ENCODE measurements at regions not wholly inside any gene's neighbourhood (a gene's known extent, or its start where the extent isn't known, plus 50 kb on each side); places are given as distances from the start of the nearest gene placed in this dataset.

DNA sequence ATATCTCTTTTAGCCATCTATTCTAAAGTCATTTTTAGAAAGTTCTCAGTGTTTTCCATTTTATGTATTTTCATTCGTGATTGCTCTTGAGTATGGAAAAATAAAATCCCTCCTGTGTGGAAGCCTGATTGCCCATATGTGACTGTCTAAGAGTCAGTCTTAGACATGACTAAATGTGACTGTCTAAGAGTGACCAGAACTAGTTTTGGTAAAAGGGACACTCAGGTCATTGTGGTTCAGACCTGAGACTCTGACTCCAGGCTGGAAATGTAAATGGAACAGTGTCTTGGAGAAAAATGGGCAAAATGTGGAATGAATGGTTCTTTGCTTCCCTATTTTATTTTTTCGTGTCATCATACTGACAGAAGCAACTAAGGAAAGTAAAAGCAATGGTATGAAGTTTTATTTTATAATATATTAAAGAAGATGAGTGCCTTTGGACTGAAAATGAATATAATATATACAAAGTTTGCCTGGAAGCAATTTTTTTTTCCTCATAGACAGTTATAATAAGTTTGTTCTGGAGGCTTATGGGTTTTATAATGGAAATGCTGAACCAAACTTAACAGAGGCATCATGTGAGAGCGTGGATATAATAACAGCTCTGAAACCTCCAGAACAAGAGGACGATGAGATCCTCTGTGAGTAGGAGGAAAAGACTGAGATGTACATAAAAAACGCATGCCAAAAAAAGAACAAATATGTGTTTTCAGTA, 264.4 kb downstream of the ZPLD1 start:
- DNase-seq (no peak), ATAC-seq (no peak)
- Histone ChIP-seq H3K36me3 (ENCODE audit: low read depth) (no peaks in the 10 kb centered on the region), H3K4me1 (ENCODE audit: low read depth) (no peaks in the 10 kb centered on the region), H3K9me3 (no peaks in the 10 kb centered on the region), H3K4me3 (no peak overlapping the region)
- TF ChIP-seq, protein P1, sequence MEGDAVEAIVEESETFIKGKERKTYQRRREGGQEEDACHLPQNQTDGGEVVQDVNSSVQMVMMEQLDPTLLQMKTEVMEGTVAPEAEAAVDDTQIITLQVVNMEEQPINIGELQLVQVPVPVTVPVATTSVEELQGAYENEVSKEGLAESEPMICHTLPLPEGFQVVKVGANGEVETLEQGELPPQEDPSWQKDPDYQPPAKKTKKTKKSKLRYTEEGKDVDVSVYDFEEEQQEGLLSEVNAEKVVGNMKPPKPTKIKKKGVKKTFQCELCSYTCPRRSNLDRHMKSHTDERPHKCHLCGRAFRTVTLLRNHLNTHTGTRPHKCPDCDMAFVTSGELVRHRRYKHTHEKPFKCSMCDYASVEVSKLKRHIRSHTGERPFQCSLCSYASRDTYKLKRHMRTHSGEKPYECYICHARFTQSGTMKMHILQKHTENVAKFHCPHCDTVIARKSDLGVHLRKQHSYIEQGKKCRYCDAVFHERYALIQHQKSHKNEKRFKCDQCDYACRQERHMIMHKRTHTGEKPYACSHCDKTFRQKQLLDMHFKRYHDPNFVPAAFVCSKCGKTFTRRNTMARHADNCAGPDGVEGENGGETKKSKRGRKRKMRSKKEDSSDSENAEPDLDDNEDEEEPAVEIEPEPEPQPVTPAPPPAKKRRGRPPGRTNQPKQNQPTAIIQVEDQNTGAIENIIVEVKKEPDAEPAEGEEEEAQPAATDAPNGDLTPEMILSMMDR (IDR thresholded peaks at IDR 0.05), result no peak
- intact Hi-C loops (cut with DNase I, micrococcal nuclease), result no loop called here

DNA sequence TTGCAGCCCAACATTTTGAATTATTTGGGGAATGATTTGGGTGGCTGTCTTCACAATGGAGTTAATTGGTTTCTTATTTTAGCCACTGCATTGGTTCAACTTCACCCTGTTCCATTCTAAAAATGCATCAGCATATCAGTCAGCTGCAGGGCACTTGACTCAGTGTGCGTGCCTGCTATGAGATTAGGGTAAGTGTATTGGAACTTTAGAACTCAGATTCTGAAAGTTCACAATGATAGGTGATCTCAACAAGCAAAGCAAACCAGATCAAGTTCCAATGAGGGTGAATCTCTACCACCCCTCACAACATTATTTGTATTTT, 265.0 kb downstream of the ZPLD1 start:
- intact Hi-C loops (cut with DNase I, micrococcal nuclease), result no loop called here
- no peak for DNase-seq
- TF ChIP-seq, protein P1 (IDR thresholded peaks at IDR 0.05), result no peak
- H3K4me1 ChIP-seq (ENCODE audit: low read depth), result no peaks in the 10 kb centered on the region
- no peaks in the 10 kb centered on the region for H3K9me3 ChIP-seq
- no peak for ATAC-seq
- H3K36me3 ChIP-seq (ENCODE audit: low read depth), result no peaks in the 10 kb centered on the region
- H3K4me3 ChIP-seq, result no peak overlapping the region

DNA sequence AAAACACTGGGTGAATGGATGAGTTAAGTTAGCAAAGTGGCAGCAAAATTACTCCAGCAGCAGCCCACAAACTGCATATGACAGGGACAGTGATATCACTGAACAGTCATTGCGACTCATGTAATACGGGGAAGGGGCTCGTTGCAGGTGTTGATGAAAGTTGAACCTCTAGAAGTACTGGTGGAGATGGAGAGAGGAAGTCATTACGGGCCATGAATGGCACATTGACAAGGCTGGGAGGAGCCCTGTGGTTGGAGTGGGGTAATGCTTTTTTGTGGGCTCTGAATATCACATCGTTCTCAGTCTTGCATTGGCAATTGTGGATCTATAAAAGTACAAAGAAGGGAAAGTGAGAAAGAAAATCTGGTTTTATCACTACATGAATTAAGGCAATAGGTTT, 278.1 kb downstream of the ZPLD1 start:
- intact Hi-C loops (cut with DNase I, micrococcal nuclease), result no loop called here
- H3K4me3 ChIP-seq, result no peak overlapping the region
- no peak for DNase-seq
- H3K36me3 ChIP-seq (ENCODE audit: low read depth), result no peaks in the 10 kb centered on the region
- no peaks in the 10 kb centered on the region for H3K9me3 ChIP-seq
- no peaks in the 10 kb centered on the region for H3K4me1 ChIP-seq (ENCODE audit: low read depth)
- TF ChIP-seq, protein P1 (IDR thresholded peaks at IDR 0.05), result no peak
- no peak for ATAC-seq

DNA sequence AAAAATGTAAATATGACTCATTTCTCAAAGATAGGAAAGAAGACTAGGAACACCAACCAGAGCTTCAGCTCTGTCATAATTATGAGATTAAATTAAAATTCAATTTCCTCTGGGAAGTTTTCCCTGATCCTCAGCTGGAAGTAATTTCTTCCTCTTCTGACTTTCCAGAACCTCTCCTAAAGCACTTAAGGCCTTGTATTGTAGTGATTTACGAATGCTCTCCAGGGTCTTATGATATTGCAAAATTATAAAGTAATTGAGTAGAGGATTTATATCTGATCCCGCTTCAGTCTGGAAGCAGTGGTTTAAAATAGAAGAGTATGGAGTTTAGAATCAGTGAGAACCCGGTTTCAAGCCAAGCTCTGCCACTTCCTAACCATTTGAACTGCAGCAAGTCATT, 279.8 kb downstream of the ZPLD1 start:
- ATAC-seq, result no peak
- Histone ChIP-seq H3K4me1 (ENCODE audit: low read depth) (no peaks in the 10 kb centered on the region), H3K4me3 (no peak overlapping the region), H3K9me3 (no peaks in the 10 kb centered on the region), H3K36me3 (ENCODE audit: low read depth) (no peaks in the 10 kb centered on the region)
- TF ChIP-seq, protein P1 (IDR thresholded peaks at IDR 0.05), result no peak
- intact Hi-C loops (cut with DNase I, micrococcal nuclease), result no loop called here
- no peak for DNase-seq

DNA sequence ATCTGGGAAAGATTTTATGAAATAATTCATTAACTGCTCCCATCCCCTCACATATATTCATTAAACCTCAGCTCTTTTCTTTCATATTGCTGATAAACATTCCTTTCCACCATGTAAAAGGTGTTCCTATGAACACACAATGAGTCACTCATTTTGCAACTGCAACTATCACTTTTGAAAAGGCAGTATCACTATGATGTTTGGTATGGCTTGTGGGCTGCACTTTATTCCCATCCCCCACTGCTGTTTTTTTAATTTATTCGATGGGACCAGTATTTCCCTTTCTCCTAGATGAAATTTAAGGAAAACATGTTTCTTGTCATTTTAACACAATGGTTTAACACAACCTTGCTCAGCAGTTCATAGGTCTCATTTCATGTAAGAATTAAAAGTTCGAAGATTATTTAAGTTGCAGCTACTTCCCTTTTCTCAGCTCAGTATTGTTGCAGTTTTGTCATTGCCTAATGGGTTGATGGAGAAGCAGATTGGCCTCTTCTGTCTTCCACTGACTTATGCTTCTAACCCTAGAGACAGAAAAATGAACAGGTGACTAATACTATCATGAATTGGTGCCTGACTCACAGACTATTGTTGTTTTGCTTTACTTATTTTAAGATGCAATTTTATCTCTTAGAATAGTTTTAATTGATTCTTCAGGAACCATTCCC, 280.3 kb downstream of the ZPLD1 start:
- Histone ChIP-seq H3K36me3 (ENCODE audit: low read depth) (no peaks in the 10 kb centered on the region), H3K9me3 (no peaks in the 10 kb centered on the region), H3K4me3 (no peak overlapping the region), H3K4me1 (ENCODE audit: low read depth) (no peaks in the 10 kb centered on the region)
- TF ChIP-seq, protein P1 (IDR thresholded peaks at IDR 0.05), result no peak
- intact Hi-C loops (cut with DNase I, micrococcal nuclease), result no loop called here
- ATAC-seq, result no peak
- no peak for DNase-seq
